ENCODE measurements at regions not wholly inside any gene's neighbourhood (a gene's known extent, or its start where the extent isn't known, plus 50 kb on each side); places are given as distances from the start of the nearest gene placed in this dataset.
"Not testable (repeated sequence)": the region's sequence is repeated elsewhere in the genome, so short reads cannot be mapped to it uniquely, and the experiment has no call there.

DNA sequence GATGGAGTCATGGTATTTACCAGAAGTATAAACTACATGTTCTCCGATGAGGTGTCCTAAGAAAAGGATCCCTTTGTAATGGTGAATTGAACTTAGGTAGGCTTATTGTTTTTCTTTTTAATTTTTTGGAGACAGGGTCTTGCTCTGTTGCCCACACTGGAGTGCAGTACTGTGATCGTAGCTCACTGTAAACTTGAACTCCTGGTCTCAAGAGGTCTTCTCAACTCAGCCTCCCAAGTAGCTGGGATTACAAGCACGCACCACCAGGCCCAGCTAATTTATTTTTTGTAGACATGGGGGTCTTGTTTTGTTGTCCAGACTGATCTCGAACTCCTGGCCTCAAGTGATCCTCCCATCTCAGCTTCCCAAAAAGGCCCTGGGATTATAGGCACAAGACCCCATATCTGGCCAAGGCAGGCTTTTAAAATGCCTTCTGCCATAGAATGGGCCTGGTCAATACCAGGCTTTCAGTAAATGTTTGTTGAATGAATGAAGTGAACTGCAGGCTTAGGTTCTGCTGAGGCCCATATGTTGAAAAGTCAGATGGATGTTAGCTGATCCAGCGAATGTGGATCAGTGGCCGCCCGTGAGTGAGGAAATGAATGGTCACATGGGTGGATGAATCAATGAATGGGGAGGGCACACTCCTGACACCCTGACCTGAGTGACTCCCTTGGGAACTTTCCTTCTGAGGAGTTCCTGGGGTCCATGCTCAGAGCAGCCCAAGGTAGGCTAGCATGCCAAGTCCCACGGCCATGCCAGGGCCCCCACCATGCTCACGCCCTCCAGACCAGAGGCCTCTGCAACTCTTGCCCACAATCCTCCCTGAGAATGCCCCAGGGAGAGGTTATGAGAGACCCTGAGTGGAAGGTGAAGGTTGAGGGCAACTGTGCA lies 118.0 kb upstream of the MYCN start:
- DNase-seq (ENCODE audit: low read depth): no peak

DNA sequence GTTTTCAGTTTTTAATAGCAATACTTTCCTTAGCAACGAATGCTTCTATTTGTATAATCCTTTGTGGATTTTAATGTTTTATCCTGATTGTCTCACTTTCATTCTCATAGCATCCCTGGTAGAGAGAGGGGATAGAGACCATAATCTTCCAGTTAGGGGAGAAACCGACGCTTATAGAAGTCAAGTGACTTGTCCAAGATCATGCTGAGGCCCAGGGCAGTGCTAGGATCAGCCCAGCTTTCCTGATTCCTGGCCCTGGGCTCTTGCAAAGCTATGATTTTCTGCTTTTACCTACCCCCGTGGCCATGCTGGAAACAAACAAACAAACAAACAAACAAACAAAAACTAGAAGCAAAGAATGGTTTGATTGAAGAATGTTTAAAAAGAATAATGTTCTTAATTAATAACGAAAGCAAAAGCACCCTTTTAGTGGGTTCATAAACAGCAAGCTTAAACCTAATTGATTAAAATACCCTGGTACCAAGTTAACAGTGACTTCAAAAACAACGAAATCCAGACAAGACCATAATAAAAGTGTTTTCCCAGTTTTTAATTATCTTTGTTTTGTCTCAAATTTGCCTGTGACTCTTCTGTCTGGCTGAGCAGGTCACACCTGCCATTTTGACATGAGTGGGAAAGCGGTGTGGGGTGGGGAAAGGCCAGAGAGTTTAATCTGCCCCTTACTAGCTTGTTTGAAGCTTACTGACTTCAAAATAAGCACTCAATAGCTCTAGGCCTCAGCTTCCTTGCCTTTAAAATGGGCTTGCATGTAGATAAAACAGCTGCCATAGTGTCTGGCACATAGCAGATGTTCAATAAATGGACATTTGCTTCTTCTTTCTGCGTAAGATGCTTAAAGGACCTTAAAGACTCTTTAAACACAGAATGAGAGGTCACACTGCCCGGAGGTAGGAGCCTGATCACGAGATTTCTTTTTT lies 116.6 kb upstream of the MYCN start:
- DNase-seq (ENCODE audit: low read depth): no peak

DNA sequence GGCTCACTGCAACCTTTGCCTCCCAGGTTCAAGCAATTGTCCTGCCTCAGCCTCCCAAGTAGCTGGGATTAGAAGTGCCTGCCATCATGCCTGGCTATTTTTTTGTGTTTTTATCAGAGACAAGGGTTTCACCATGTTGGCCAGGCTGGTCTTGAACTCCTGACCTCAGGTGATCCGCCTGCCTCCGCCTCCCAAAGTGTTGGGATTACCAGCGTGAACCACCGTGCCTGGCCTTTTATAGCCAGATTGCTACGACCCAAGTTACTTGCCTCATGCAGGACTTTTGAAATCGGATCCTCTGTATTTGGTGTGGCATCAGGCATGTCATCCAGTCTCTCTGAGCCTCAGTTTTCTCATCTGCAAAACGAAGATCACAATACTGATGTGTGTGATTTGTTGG lies 115.9 kb upstream of the MYCN start:
- not testable (repeated sequence) for DNase-seq (ENCODE audit: low read depth)

DNA sequence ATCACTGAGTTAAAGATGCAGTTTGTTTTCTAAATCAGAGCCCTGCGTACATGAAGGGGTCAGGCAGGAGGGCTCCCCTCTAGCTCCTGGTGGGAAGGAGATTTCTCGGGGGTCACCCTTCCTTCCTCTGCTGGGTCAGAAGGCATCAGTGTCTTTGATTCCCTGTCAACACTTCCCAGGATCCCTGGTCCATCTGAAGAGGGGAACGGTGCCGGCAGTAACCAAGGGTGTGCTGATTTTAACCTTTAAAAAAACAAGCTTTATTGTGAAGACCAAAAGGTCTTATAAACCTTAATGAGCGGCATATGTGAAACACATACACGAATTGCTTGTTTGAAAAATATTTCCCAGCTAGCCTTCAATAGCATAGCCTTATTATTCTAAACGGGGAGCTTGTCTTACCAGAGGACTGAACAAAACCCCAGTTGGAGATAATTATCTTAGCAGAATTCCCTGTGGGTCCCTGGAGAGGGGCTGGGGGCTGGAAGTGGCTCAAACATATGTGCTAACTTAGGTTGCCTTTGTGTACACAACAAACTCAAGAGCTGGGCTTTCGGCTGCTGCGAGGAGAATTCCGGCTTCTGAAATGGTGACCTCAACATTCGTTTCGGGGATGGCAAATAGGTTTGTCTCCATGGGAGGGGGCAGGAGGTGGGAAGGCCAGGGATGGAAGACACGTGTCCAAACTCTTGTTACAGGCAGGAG lies 114.9 kb upstream of the MYCN start:
- no peak for DNase-seq (ENCODE audit: low read depth)

DNA sequence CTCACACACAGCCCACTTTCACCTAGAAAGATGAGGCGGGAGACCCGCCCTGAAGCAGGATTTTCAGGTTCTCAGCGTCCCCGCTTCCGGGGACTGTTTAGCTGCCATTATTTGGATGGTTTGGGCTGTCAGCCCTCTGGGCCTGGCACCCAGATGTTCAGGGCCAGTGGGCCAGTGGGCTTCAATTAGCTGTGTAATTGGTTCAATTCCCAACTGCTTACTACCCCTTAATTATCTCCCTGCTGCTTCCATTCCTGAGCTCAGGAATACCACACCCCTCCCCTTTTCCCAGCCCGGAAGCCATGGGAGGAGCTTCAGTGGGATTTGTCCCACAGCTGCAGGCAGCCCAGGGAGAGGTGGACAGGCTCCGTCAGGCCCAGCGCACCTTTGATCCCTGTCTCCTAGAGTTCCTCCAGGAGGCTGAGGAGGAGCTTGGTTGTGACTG lies 114.1 kb upstream of the MYCN start:
- DNase-seq (ENCODE audit: low read depth): no peak

DNA sequence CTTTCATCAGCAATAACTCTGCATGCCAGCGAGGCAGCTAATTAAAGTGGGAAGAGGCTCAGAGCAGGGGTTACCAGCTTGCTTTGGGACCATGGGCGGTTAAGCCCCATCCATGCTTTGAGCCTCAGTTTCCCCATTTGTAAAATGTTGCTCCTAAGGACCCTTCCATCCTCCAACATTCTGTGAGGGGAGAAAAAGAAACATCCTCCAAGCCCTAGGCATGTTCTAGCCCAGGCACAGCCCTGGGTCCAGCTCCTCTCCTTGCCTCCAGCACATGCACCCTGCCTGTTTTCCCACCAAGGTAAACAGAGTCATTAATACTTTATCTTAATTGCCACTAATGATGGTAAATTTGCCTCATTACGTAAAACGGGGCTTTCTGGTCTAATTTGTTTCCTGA lies 113.3 kb upstream of the MYCN start:
- no peak for DNase-seq (ENCODE audit: low read depth)

DNA sequence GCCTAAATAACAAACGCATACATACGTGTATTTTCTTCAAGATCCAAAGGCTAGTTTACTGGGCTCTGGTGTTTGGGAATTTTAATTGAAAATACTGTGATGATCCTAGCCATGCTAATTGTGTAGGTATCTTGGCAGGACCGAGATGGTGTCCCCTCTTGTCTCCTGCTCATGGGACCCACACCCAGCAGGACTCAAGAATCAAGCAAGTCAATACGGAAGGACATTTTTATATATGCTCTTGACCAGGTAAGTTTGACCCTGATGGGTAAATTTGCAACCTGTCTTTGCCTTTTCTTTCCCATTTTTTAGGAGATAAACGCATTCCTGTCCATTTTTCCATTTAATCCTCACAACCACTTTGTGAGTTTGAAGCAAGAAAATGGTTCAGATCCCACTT lies 111.8 kb upstream of the MYCN start:
- DNase-seq (ENCODE audit: low read depth): no peak

DNA sequence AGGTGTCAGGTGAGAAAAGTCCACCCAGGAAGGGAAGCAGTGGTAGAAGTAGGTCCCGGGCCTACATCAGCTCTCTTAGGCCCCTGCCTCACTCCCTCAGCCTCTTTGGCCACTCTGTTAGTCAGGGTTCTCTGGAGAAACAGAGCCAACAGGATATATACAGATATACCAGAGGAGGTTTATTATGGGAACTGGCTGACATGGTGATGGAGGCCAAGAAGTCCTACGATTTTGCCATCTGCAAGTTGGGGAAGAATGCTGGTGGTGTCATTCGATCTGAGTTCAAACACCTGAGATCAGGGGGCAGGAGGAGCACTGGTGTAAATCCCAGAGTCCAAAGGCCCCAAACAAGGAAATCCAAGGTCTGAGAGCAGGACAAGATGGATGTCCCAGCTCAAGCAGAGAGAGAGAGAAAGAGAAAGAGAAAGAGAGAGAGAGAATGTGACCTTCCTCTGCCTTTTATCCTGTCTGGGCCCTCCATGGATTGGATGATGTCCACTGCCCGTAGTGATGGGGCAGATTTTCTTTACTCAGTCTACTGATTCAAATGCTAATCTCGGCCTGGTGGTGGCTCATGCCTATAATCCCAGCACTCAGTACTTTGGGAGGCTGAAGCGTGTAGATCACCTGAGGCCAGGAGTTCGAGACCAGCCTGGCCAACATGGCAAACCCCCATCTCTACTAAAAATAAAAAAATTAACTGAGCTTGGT lies 111.1 kb upstream of the MYCN start:
- no peak for DNase-seq (ENCODE audit: low read depth)

DNA sequence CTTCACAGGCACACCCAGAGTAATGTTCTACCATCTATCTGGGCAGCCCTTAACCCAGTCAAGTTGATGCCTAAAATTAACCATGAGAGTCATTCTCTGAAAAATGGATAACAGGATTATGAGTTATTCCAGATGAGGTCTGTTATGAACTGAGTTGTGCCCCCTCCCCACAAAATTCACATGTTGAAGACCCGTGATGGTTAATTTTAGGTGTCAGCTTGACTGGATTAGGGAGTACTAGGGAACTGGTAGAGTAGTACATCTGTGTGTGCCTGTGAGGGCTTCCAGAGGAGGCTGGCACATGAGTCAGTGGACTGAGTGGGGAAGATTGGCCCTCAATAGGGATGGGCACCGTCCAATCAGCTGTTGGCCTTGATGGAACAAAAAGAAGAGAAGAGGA lies 110.4 kb upstream of the MYCN start:
- DNase-seq (ENCODE audit: low read depth): no peak

DNA sequence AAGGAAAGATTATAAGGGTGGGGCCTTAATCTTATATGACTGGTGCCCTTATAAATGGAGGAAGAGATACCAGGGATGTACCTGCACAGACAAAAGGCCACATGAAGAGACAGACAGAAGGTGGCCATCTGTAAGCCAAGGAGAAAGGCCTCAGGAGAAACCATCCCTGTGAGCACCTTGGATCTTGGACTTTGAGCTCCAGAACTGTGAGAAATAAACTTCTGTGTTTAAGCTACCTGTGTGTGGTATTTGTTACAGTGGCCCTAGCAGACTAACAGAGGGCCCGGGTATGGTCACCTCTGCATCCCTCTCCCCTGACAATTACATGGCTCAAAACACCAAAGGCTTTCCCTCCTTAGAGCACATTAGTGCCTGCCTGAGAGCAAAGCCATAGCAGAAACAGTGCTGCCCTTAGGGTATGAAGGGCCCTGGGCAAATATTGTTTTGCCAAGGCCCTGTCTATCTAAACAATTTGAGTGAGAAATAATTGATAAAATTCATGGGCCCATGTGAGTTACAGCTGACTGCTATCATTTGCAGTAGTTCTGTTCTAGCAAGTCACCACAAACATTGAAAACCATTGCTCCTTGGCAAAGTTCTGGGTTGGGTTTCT lies 109.3 kb upstream of the MYCN start:
- DNase-seq (ENCODE audit: low read depth): no peak

DNA sequence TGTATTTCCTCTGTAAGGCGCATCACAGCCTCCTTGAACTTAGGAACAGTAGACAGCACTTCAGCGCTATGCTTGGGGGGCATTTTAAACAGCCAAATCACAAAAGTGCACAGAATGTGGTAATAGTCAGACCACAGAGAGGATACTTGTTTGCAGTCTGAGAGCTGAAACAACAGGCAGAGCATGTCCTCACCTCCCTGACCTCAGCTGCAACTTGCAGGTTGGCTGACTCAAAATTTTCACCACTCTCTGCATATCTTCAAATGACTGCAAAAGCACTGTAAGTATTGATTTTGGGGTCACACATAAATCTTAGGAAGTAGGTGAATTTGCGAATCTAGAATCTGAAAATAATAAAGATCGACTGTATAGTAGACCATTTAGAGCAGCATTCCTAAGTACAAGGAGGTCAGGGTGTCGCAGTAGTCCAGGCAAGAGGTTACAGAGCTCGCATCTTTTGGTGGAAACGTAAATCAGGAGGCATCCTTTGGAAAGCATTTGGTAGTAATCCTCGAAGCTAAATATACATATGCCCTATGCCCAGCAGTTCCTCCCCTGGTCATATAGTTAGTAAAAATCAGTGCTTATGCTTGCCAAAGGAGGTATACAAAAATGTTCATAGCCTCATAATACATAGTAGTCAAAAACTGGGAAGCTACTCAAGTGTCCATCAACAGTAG lies 108.2 kb upstream of the MYCN start:
- no peak for DNase-seq (ENCODE audit: low read depth)

DNA sequence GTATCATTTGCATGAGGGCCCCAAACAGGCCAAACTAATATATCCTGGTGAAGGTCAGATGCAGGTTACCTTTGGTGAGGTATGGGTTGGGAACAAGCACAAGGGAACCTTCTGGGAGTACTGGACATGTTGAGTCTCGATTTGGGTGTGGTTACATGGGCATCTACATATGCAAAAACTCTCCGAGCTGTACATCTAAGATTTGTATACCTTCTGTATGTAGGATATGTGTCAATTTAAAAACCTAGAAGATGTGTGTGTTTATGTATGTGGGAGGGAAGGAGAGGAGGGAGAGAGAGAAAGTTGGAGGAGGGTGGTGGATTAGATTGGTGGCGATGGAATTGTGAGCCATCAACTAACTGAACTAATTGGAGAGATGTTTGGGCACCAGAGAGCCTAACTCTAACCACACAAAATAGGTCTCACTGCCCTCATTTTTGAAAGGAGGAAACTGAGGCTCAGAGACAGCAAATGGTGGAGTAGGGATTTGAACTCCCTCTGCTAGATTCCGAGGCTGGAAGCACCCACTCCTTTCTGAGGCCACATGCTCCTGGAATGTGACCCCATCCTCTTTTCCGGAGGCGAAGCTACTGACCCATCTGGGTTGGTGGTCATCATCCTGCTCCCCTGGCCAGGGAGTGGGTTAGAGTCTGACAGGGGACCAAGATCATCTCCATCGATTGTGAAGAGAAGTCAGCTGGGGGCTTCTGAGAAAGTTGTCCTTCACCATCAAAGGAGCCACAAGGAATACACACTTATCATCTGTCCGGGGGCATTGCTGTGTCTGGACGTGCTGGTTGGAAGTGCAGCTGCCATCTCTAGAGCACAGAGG lies 107.3 kb upstream of the MYCN start:
- no peak for DNase-seq (ENCODE audit: low read depth)

DNA sequence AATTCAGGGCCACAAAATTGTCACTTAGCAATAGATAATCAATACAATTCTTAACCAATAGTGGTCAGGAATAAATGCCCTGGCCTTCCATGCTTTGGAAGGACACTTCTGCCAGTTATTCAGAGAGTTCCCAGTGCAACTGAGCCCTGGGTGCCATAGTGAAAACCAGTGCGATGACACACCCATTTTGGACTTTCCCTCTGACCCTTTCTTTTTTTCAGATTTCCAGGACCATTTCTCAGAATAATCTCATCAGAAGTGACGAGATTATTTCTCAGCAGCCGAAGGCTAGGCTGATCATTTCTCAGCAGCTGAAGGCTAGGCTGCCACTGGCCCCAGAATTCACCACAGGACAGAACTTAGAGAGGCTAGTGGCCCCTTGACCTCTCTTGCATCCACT lies 106.6 kb upstream of the MYCN start:
- DNase-seq (ENCODE audit: low read depth): no peak

DNA sequence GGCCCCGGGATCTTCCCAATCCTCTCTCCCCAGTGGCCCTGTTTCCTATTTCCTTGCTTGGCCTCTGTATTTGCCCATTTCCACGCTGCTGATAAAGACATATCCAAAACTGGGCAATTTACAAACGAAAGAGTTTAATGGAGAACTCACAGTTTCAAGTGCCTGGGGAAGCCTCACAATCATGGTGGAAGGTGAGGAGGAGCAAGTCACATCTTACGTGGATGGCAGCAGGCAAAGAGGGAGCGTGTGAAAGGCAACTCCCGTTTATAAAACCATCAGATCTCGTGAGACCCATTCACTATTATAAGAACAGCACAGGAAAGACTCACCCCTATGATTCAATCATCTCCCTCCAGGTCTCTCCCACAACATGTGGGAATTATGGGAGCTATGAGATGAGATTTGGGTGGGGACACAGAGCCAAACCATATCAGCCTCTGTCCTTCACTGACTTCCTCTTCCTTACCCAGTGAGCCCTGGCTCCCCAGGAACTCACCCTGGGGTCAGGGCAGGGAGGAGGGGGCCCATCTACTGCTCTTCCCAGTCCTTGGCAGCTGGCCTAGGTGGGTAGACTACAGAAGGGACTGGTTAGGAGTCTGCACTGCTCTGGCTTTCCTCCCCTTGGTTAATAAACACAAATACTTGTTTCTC lies 105.8 kb upstream of the MYCN start:
- no peak for DNase-seq (ENCODE audit: low read depth)

DNA sequence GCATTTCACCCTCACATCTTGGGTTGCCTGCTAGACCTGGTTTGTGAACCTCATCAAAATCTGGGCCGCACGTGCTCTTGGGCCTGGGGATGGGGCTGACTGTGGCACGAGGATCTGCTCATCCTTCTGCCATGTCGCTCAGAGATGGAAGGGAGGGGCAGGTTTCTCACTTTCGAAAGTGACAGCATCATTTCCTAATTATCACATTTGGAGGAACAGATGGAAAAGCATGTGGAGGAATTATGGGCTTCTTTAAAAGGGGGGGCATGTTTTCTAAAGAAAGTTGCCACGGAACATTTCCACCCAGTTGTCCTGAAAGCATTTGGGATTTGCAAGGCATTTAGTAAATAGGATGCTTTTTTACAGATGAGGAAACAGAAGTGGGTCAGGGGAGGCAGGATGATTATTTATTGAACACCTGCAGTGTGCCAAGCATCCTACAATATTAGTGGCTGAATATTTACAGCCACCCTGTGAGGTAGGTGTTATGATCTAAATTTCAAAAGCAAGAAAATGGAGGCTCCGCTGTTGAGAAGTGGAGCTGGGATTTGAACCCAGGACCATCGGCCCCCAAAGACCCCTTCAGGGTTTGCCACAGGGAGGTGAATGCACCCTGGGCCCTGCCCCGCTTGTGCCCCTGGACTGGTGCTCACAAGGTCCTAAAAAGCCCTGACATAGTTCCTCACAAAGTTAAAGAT lies 104.2 kb upstream of the MYCN start:
- no peak for DNase-seq (ENCODE audit: low read depth)

DNA sequence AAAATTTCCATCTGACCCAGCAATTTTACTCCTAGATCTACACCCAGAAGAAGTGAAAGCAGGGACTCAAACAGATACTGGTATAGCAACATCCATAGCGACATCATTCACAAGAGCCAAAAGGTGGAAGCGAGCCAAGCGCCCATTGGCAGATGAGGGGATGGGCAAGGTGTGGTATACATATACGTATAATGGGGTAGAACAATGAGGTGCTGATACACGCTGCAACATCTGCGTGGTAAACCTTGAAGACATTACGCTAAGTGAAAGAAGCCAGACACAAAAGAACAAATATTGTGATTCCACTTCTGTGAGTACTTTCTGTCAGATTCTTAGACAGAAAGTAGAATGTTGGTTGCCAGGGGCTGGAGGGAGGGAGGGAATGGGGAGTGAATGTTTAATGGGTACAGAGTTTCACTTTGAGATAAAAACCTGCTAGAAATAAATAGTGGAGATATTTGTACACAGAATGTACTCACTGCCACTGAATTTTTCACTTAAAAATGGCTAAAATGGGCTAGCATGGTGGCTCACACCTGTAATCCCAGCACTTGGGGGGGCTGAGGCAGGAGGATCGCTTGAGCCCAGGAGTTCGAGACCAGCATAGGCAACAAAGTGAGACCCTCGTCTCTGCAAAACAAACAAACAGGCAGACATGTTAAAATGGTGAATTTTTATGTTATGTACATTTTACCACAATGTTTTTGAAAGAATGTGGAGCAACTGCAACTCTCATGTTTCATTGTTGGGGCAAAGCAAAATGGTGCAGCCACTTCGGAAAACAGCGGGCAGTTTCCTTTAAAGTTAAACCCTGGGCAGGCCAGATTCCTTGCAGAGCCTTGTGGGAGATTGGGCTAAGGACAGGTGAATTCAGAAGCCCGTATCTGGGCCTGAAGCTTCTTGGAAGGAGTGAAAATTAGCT lies 103.4 kb upstream of the MYCN start:
- DNase-seq (ENCODE audit: low read depth): no peak

Data from HT1080 (cell line).